ENCODE measurements at regions not wholly inside any gene's neighbourhood (a gene's known extent, or its start where the extent isn't known, plus 50 kb on each side); places are given as distances from the start of the nearest gene placed in this dataset.

DNA sequence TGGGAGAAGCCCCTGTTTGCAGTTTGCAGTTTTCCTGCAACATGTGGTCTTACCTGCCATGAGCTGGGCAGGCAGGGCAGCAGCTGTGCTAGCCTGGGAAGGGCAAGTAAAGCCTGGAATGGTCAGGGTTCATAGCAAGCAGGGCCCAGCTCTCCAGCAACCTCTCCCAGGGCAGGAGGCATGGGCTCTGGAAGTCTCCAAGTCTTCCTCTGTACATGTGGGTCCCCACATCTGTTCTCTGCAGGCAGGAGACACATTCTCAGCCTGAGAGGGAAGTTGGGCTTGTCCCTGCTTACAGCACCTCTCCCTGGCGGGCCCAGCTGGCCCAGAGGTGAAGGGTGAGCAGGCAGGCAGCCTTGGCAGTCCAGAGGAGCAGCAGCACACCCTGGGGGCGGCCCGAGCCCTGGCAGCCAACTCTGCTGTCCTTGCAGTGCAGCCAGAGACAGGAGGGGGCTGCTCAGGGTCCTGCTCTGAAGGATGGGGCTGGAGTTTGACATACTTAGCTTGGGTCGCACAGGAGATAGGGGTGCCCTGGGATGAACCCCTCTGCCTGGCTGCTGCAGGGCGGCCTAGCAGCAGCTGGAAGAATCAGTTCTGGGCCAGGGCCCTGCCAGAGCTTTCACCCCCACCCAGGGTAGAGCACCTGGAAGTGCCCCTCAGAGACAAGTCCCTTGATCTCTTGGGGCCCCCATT, 176.0 kb downstream of the MRPL14 start (continued):
- TF ChIP-seq, protein P1, sequence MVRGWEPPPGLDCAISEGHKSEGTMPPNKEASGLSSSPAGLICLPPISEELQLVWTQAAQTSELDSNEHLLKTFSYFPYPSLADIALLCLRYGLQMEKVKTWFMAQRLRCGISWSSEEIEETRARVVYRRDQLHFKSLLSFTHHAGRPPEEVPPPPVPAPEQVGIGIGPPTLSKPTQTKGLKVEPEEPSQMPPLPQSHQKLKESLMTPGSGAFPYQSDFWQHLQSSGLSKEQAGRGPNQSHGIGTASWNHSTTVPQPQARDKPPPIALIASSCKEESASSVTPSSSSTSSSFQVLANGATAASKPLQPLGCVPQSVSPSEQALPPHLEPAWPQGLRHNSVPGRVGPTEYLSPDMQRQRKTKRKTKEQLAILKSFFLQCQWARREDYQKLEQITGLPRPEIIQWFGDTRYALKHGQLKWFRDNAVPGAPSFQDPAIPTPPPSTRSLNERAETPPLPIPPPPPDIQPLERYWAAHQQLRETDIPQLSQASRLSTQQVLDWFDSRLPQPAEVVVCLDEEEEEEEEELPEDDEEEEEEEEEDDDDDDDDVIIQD (CRISPR knock-in tag; IDR thresholded peaks at IDR 0.05): no peak
- TF ChIP-seq HMGXB4 (CRISPR knock-in tag; IDR thresholded peaks at IDR 0.05): no peak
- TF ChIP-seq SMC3 (conservative IDR thresholded peaks at IDR 0.05; ENCODE audit: insufficient read depth, low read depth, low read length): peak; percentile 92
- no peak for TF ChIP-seq MTA1 (IDR thresholded peaks at IDR 0.05; ENCODE audit: borderline replicate concordance)
- TF ChIP-seq SMAD1 (IDR thresholded peaks at IDR 0.05; ENCODE audit: low read depth, low read length, partially characterized antibody): no peak
- TF ChIP-seq ZNF347 (CRISPR knock-in tag; IDR thresholded peaks at IDR 0.05; ENCODE audit: low read depth): no peak
- no peak for TF ChIP-seq MXD1 (CRISPR knock-in tag; IDR thresholded peaks at IDR 0.05; ENCODE audit: borderline replicate concordance, poor library complexity, severe bottlenecking)
- TF ChIP-seq ZBTB5 (IDR thresholded peaks at IDR 0.05): no peak
- 0 out of 2 replicates have a peak, but pooled peaks have one; percentile 24 for TF ChIP-seq GABPB1 (CRISPR knock-in tag; IDR thresholded peaks at IDR 0.05)
- TF ChIP-seq KLF10 (CRISPR knock-in tag; IDR thresholded peaks at IDR 0.05): no peak
- TF ChIP-seq HLTF (IDR thresholded peaks at IDR 0.05): no peak
- TF ChIP-seq RAD21 (CRISPR knock-in tag; conservative IDR thresholded peaks at IDR 0.05 in 1 of 2, IDR thresholded peaks at IDR 0.05 in 1 of 2): peak; percentile 96 to 99
- no peak for TF ChIP-seq TFAM (CRISPR knock-in tag; conservative IDR thresholded peaks at IDR 0.05)
- 0 out of 2 replicates have a peak, but pooled peaks have one; percentile 41 for TF ChIP-seq CBX1 (IDR thresholded peaks at IDR 0.05; ENCODE audit: low read depth)
- TF ChIP-seq FOSL1 (tag; conservative IDR thresholded peaks at IDR 0.05): 0 out of 2 replicates have a peak, but pooled peaks have one; percentile 5
- no peak; the same call in 1 of the 2 replicates for TF ChIP-seq NFIC (IDR thresholded peaks at IDR 0.05)
- TF ChIP-seq, protein P2, sequence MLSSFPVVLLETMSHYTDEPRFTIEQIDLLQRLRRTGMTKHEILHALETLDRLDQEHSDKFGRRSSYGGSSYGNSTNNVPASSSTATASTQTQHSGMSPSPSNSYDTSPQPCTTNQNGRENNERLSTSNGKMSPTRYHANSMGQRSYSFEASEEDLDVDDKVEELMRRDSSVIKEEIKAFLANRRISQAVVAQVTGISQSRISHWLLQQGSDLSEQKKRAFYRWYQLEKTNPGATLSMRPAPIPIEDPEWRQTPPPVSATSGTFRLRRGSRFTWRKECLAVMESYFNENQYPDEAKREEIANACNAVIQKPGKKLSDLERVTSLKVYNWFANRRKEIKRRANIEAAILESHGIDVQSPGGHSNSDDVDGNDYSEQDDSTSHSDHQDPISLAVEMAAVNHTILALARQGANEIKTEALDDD (IDR thresholded peaks at IDR 0.05): no peak
- TF ChIP-seq ZNF253 (CRISPR knock-in tag; conservative IDR thresholded peaks at IDR 0.05): no peak
- no peak for TF ChIP-seq ZNF780A (CRISPR knock-in tag; IDR thresholded peaks at IDR 0.05)

Measured in K562 (cell line).